Lung (tissue), 11 donors: ENCODE measurements at regions not wholly inside any gene's neighbourhood (a gene's known extent, or its start where the extent isn't known, plus 50 kb on each side); places are given as distances from the start of the nearest gene placed in this dataset.
A peak's percentile ranks its signal among the peaks of the same experiment; 100 is the strongest.

Source experiments
- ATAC-seq: fragments of 200-7000 bp; cut with Tn5 transposase; one replicate; pipeline ENCODE4 v1.9.1; 2020; ENCODE audit warnings: moderate number of reproducible peaks; ENCODE audit not compliant: insufficient read depth, low FRiP score
- DNase-seq, 3 donors: peaks; one replicate each; pipeline ENCODE4 v3.0.0-alpha.2; 2013 to 2017
- H3K27ac ChIP-seq, 2 donors: one replicate each; pipeline ENCODE4 v1.5.1; 2013; ENCODE audit warnings: mild to moderate bottlenecking in 2 of 2, moderate library complexity in 2 of 2, control low read depth in 1 of 2, inconsistent platforms in 1 of 2, low read depth in 1 of 2, low read length in 1 of 2
- H3K27me3 ChIP-seq, 3 donors: one replicate each; pipeline ENCODE4 v1.5.1; 2013; ENCODE audit warnings: low read length in 2 of 3; ENCODE audit not compliant: control insufficient read depth in 3 of 3, insufficient read depth in 3 of 3
- H3K36me3 ChIP-seq, 4 donors: one replicate each; pipeline ENCODE4 v1.5.1; 2013; ENCODE audit warnings: low read length in 4 of 4, mild to moderate bottlenecking in 1 of 4, moderate library complexity in 1 of 4; ENCODE audit not compliant: control insufficient read depth in 4 of 4, insufficient read depth in 4 of 4
- H3K4me1 ChIP-seq, 5 donors: one replicate each; pipeline ENCODE4 v1.5.1; 2013; ENCODE audit warnings: low read length in 5 of 5, mild to moderate bottlenecking in 2 of 5, moderate library complexity in 1 of 5; ENCODE audit not compliant: control insufficient read depth in 5 of 5, insufficient read depth in 5 of 5
- H3K4me3 ChIP-seq: one replicate; pipeline ENCODE4 v1.5.1; 2013; ENCODE audit warnings: mild to moderate bottlenecking, control low read depth, moderate library complexity
- H3K9ac ChIP-seq, 2 donors: one replicate each; pipeline ENCODE4 v1.5.1; 2013; ENCODE audit warnings: low read length in 2 of 2, control low read depth in 1 of 2; ENCODE audit not compliant: insufficient read depth in 1 of 2
- H3K9me3 ChIP-seq, 4 donors: one replicate each; pipeline ENCODE4 v1.5.1; 2013; ENCODE audit warnings: low read length in 3 of 4, mild to moderate bottlenecking in 1 of 4, moderate library complexity in 1 of 4; ENCODE audit not compliant: control insufficient read depth in 4 of 4, insufficient read depth in 3 of 4
- CTCF ChIP-seq: IDR thresholded peaks from 2 replicates; pipeline ENCODE4 v1.5.1; 2012; ENCODE audit warnings: mild to moderate bottlenecking; ENCODE audit errors: control extremely low read depth, extremely low read depth
- WGBS, 2 donors: extraction: QIAGEN DNeasy Blood & Tissue Kit; methylation state at CpG; one replicate each; pipeline ENCODE4 v1.1.7; 2013; 5-methylcytosine and 5-hydroxymethylcytosine counted together
- donor health status: control.
- donor health status: control.
- donor health status: Bipolar disorder and iron deficiency.
- donor health status: healthy.
- donor health status: DM: yes; HTN: yes; CAD: no.

GRCh38 chr6:5854899-5855298, 151.8 kb downstream of the NRN1 start:
- DNase-seq (no peak), ATAC-seq (no peak)
- H3K9me3 ChIP-seq: peaks cover 0 to 8% (median 0%) of the 10 kb centered on the region in 4 donors
- no peak for TF ChIP-seq CTCF
- WGBS, 2 donors: 72 to 80% methylated on average over 5 of the region's 5 CpGs
- H3K4me1 ChIP-seq: peaks cover 0 to 3% (median 0%) of the 10 kb centered on the region in 5 donors
- H3K9ac ChIP-seq: no peak overlapping the region
- no peak overlapping the region for H3K4me3 ChIP-seq
- H3K27ac ChIP-seq: no peak overlapping the region
- peaks cover 0 to 29% (median 10%) of the 10 kb centered on the region in 3 donors for H3K27me3 ChIP-seq
- H3K36me3 ChIP-seq: no peaks in the 10 kb centered on the region

GRCh38 chr6:5851261-5851757, 155.4 kb downstream of the NRN1 start:
- Histone ChIP-seq H3K36me3 (no peaks in the 10 kb centered on the region), H3K27me3 (peaks cover 0 to 43% (median 10%) of the 10 kb centered on the region in 3 donors), H3K27ac (no peak overlapping the region), H3K9ac (peak overlapping the region in 1 of 2 donors; percentile 37), H3K9me3 (peaks cover 0 to 17% (median 0%) of the 10 kb centered on the region in 4 donors), H3K4me1 (peaks cover 0 to 3% (median 0%) of the 10 kb centered on the region in 5 donors), H3K4me3 (peak overlapping the region; percentile 43)
- DNase-seq: peak; percentile 52 to 75 (median 67)
- peak; percentile 93 for ATAC-seq
- no peak for TF ChIP-seq CTCF
- 3% methylated on average over 34 of the region's 34 CpGs for WGBS, 2 donors

- H3K4me1 ChIP-seq: peaks cover 0 to 3% (median 0%) of the 10 kb centered on the region in 5 donors
- H3K9ac ChIP-seq: no peak overlapping the region
- no peak overlapping the region for H3K4me3 ChIP-seq
- 5 to 11% methylated on average over 16 of the region's 16 CpGs for WGBS, 2 donors
- H3K9me3 ChIP-seq: peaks cover 0 to 16% (median 0%) of the 10 kb centered on the region in 4 donors
- no peaks in the 10 kb centered on the region for H3K36me3 ChIP-seq
- TF ChIP-seq CTCF: no peak
- H3K27me3 ChIP-seq: peaks cover 0 to 40% (median 10%) of the 10 kb centered on the region in 3 donors
- no peak overlapping the region for H3K27ac ChIP-seq
- DNase-seq (peak in 1 of 3 donors; percentile 3), ATAC-seq (no peak)
These were observed 155.9 kb downstream of the NRN1 start for GRCh38 chr6:5850848-5851255.

GRCh38 chr6:5846889-5847288, 159.8 kb downstream of the NRN1 start:
- ATAC-seq (no peak), DNase-seq (no peak)
- 48 to 50% methylated on average over 2 of the region's 2 CpGs for WGBS, 2 donors
- TF ChIP-seq CTCF: no peak
- Histone ChIP-seq H3K27me3 (peaks cover 0 to 33% (median 8%) of the 10 kb centered on the region in 3 donors), H3K9ac (no peak overlapping the region), H3K27ac (no peak overlapping the region), H3K4me3 (no peak overlapping the region), H3K36me3 (no peaks in the 10 kb centered on the region), H3K4me1 (peaks cover 0 to 3% (median 0%) of the 10 kb centered on the region in 5 donors), H3K9me3 (peaks cover 0 to 13% (median 0%) of the 10 kb centered on the region in 4 donors)
